ENCODE measurements at regions not wholly inside any gene's neighbourhood (a gene's known extent, or its start where the extent isn't known, plus 50 kb on each side); places are given as distances from the start of the nearest gene placed in this dataset.
A peak's percentile ranks its signal among the peaks of the same experiment; 100 is the strongest.
"Not testable (repeated sequence)": the region's sequence is repeated elsewhere in the genome, so short reads cannot be mapped to it uniquely, and the experiment has no call there.

GRCh38 chr4:72770708-72771107, 201.7 kb upstream of the ADAMTS3 start:
- H3K36me3 ChIP-seq (ENCODE audit: control insufficient read depth in 2 of 3, insufficient read depth in 3 of 3, low read length in 3 of 3) = no peaks in the 10 kb centered on the region
- H3K27me3 ChIP-seq (ENCODE audit: control insufficient read depth, insufficient read depth, low read length) = no peaks in the 10 kb centered on the region
- H3K9me3 ChIP-seq (ENCODE audit: control insufficient read depth in 2 of 3, insufficient read depth in 1 of 3, low read length in 3 of 3) = no peaks in the 10 kb centered on the region
- no peak for FAIRE-seq
- H3K9ac ChIP-seq (ENCODE audit: low read length in 3 of 3) = no peak overlapping the region
- H3K27ac ChIP-seq (ENCODE audit: low read depth in 2 of 2, low read length in 2 of 2) = no peak overlapping the region
- intact Hi-C loops (cut with DNase I) = no loop called here
- DNase-seq = no peak
- TF ChIP-seq, protein P1, sequence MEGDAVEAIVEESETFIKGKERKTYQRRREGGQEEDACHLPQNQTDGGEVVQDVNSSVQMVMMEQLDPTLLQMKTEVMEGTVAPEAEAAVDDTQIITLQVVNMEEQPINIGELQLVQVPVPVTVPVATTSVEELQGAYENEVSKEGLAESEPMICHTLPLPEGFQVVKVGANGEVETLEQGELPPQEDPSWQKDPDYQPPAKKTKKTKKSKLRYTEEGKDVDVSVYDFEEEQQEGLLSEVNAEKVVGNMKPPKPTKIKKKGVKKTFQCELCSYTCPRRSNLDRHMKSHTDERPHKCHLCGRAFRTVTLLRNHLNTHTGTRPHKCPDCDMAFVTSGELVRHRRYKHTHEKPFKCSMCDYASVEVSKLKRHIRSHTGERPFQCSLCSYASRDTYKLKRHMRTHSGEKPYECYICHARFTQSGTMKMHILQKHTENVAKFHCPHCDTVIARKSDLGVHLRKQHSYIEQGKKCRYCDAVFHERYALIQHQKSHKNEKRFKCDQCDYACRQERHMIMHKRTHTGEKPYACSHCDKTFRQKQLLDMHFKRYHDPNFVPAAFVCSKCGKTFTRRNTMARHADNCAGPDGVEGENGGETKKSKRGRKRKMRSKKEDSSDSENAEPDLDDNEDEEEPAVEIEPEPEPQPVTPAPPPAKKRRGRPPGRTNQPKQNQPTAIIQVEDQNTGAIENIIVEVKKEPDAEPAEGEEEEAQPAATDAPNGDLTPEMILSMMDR (IDR thresholded peaks at IDR 0.05; ENCODE audit: borderline replicate concordance, extremely low read depth, insufficient read depth) = no peak
- no peaks in the 10 kb centered on the region for H3K4me1 ChIP-seq (ENCODE audit: control insufficient read depth in 2 of 3, insufficient read depth in 2 of 3, low read depth in 1 of 3, low read length in 3 of 3)
- no peak overlapping the region for H3K4me3 ChIP-seq (ENCODE audit: low read length in 3 of 3)

GRCh38 chr4:72768364-72768763, 199.3 kb upstream of the ADAMTS3 start:
- FAIRE-seq (no peak), DNase-seq (no peak)
- Histone ChIP-seq H3K4me1 (ENCODE audit: control insufficient read depth in 2 of 3, insufficient read depth in 2 of 3, low read depth in 1 of 3, low read length in 3 of 3) (no peaks in the 10 kb centered on the region), H3K9me3 (ENCODE audit: control insufficient read depth in 2 of 3, insufficient read depth in 1 of 3, low read length in 3 of 3) (no peaks in the 10 kb centered on the region), H3K36me3 (ENCODE audit: control insufficient read depth in 2 of 3, insufficient read depth in 3 of 3, low read length in 3 of 3) (no peaks in the 10 kb centered on the region), H3K4me3 (ENCODE audit: low read length in 3 of 3) (no peak overlapping the region), H3K27me3 (ENCODE audit: control insufficient read depth, insufficient read depth, low read length) (no peaks in the 10 kb centered on the region), H3K9ac (ENCODE audit: low read length in 3 of 3) (no peak overlapping the region), H3K27ac (ENCODE audit: low read depth in 2 of 2, low read length in 2 of 2) (no peak overlapping the region)
- TF ChIP-seq, protein P1 (IDR thresholded peaks at IDR 0.05; ENCODE audit: borderline replicate concordance, extremely low read depth, insufficient read depth) = no peak
- intact Hi-C loops (cut with DNase I) = no loop called here

DNA sequence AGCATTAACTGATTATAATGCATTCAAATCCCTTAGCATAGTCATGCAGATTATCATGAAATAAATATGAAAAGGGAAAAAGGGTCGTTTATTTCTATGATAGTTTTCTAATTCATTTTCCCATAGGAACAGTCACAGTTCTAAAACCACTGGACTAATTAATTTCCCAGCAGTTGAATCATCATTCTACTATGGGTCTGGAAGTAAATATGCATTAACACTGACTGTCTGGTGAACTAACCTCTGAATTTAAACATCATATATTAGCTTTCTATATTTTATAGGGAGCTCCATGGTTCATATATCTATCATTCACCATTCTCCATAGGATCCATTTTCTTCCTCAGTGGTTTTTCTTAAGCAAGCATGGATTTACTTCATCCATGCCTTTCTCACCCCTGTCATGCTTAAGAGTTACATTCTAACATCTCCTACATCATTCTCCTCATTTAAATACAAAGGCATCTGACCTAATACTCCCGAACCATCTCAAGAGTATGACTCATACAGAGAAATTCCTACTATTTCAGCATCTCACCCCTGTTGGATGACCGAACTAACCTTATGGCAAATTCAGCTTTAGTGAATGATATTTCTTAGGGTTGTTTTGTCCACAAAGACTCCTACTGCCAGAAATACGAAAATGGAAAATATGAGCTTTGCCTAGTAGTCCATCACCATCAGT, 198.7 kb upstream of the ADAMTS3 start:
- intact Hi-C loops (cut with DNase I) = no loop called here
- Histone ChIP-seq H3K27ac (ENCODE audit: low read depth in 2 of 2, low read length in 2 of 2) (no peak overlapping the region), H3K27me3 (ENCODE audit: control insufficient read depth, insufficient read depth, low read length) (no peaks in the 10 kb centered on the region), H3K4me3 (ENCODE audit: low read length in 3 of 3) (no peak overlapping the region), H3K9me3 (ENCODE audit: control insufficient read depth in 2 of 3, insufficient read depth in 1 of 3, low read length in 3 of 3) (no peaks in the 10 kb centered on the region), H3K36me3 (ENCODE audit: control insufficient read depth in 2 of 3, insufficient read depth in 3 of 3, low read length in 3 of 3) (no peaks in the 10 kb centered on the region), H3K9ac (ENCODE audit: low read length in 3 of 3) (no peak overlapping the region), H3K4me1 (ENCODE audit: control insufficient read depth in 2 of 3, insufficient read depth in 2 of 3, low read depth in 1 of 3, low read length in 3 of 3) (no peaks in the 10 kb centered on the region)
- FAIRE-seq = no peak
- DNase-seq = no peak
- TF ChIP-seq, protein P1 (IDR thresholded peaks at IDR 0.05; ENCODE audit: borderline replicate concordance, extremely low read depth, insufficient read depth) = no peak

- intact Hi-C loops (cut with DNase I); FAIRE-seq; H3K9ac ChIP-seq (ENCODE audit: low read length in 3 of 3); H3K27ac ChIP-seq (ENCODE audit: low read depth in 2 of 2, low read length in 2 of 2); H3K27me3 ChIP-seq (ENCODE audit: control insufficient read depth, insufficient read depth, low read length); H3K4me1 ChIP-seq (ENCODE audit: control insufficient read depth in 2 of 3, insufficient read depth in 2 of 3, low read depth in 1 of 3, low read length in 3 of 3); H3K4me3 ChIP-seq (ENCODE audit: low read length in 3 of 3); H3K9me3 ChIP-seq (ENCODE audit: control insufficient read depth in 2 of 3, insufficient read depth in 1 of 3, low read length in 3 of 3); H3K36me3 ChIP-seq (ENCODE audit: control insufficient read depth in 2 of 3, insufficient read depth in 3 of 3, low read length in 3 of 3): not testable (repeated sequence)
- peak in 1 of 5 donors; percentile 52 for DNase-seq
Measured at GRCh38 chr4:72765788-72766187, 196.8 kb upstream of the ADAMTS3 start.
